Suprapubic skin (tissue), 3 donors: ENCODE measurements at regions not wholly inside any gene's neighbourhood (a gene's known extent, or its start where the extent isn't known, plus 50 kb on each side); places are given as distances from the start of the nearest gene placed in this dataset.

Source experiments
- POLR2AphosphoS5 ChIP-seq, 3 donors: sonication (generic); formaldehyde crosslinking; IDR thresholded peaks; one replicate each; pipeline ENCODE4 v1.6.1; 2017; ENCODE audit warnings: antibody characterized with exemption in 3 of 3
- TF ChIP-seq, protein P1 (sequence below), 2 donors: fragments of 200-600 bp in 1 of 2; fragments of 450-650 bp in 1 of 2; sonication (generic) in 1 of 2; IDR thresholded peaks; one replicate each; pipeline ENCODE4 v1.5.1; 2016 to 2019; ENCODE audit warnings: antibody characterized with exemption in 2 of 2, mild to moderate bottlenecking in 1 of 2, moderate library complexity in 1 of 2

DNA sequence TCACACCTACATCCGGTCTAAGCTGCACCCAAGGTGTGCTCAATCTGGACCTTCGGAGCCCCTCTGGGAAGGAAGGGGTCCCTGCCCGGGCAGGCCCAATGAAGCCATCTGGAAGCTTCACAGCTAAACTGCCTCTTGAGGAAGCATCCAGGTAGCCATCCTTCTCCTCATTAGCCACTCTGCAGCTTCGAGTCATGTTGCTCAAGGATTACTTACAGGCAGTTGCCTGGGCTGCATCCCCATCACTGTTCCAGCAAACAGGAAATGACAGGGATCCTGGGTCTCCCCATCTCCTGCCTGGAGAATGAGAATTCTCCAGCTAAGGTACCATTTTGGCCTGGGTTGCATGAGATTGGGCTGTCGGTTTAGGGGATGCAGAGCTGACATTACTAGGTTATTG is 91.7 kb downstream of the ERMARD start:
- TF ChIP-seq, protein P1, sequence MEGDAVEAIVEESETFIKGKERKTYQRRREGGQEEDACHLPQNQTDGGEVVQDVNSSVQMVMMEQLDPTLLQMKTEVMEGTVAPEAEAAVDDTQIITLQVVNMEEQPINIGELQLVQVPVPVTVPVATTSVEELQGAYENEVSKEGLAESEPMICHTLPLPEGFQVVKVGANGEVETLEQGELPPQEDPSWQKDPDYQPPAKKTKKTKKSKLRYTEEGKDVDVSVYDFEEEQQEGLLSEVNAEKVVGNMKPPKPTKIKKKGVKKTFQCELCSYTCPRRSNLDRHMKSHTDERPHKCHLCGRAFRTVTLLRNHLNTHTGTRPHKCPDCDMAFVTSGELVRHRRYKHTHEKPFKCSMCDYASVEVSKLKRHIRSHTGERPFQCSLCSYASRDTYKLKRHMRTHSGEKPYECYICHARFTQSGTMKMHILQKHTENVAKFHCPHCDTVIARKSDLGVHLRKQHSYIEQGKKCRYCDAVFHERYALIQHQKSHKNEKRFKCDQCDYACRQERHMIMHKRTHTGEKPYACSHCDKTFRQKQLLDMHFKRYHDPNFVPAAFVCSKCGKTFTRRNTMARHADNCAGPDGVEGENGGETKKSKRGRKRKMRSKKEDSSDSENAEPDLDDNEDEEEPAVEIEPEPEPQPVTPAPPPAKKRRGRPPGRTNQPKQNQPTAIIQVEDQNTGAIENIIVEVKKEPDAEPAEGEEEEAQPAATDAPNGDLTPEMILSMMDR (IDR thresholded peaks at IDR 0.05) = no peak
- TF ChIP-seq POLR2AphosphoS5 (IDR thresholded peaks at IDR 0.05) = no peak
